CD4-positive, alpha-beta T cell treated with Interleukin-6 at 100 ng/mL for 8 hours (primary cell): ENCODE measurements at regions not wholly inside any gene's neighbourhood (a gene's known extent, or its start where the extent isn't known, plus 50 kb on each side); places are given as distances from the start of the nearest gene placed in this dataset.

ENCODE experiments used
- DNase-seq: peaks from one replicate; pipeline ENCODE4 v3.0.0-alpha.2; 2020; ENCODE audit warnings: mixed read lengths, low spot score

- DNase-seq: peak; percentile 91
Measured at GRCh38 chr13:99436686-99437416, 64.4 kb upstream of the TM9SF2 start.

GRCh38 chr13:99439048-99439447 is 62.2 kb upstream of the TM9SF2 start:
- no peak for DNase-seq

GRCh38 chr13:99439850-99440604 is 61.2 kb upstream of the TM9SF2 start:
- no peak for DNase-seq

DNA sequence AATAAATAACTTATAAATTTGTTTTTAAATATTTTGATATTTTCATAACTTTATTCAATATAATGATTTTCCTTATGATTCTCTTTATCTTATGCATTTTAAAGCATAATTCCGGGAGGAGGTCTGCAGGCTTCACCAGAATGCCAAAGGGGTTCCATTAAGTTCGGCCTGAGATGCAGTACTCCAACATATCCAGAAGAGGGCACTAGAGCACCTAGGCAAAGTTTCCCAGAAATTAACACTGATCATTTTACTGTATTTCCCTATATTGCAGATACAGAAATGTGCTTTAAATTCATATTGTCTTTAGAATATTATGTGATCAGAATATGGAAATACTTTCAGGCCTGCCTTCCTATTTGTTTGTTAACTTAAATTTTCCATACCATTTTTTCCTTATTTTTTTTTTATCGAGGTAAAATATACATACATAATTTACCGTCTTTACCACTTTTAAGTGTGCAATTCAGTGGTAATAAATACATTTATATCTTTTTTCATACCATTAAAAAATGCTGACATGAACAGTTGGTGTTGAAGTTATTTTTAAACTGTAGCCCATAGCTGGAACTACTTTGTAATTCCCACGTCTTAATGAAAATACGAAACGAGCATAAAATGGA is 58.9 kb upstream of the TM9SF2 start:
- DNase-seq: peak; percentile 63

- no peak for DNase-seq
Measured at GRCh38 chr13:99446242-99446641, 55.0 kb upstream of the TM9SF2 start.

- DNase-seq: no peak
Measured at GRCh38 chr13:99448546-99448945, 52.7 kb upstream of the TM9SF2 start.

- DNase-seq: no peak
Measured at GRCh38 chr13:99450416-99450815, 50.9 kb upstream of the TM9SF2 start.
